Suppressor macrophage (primary cell): ENCODE measurements at regions not wholly inside any gene's neighbourhood (a gene's known extent, or its start where the extent isn't known, plus 50 kb on each side); places are given as distances from the start of the nearest gene placed in this dataset.
A peak's percentile ranks its signal among the peaks of the same experiment; 100 is the strongest.
"Not testable (repeated sequence)": the region's sequence is repeated elsewhere in the genome, so short reads cannot be mapped to it uniquely, and the experiment has no call there.

ENCODE experiments used
- DNase-seq, 4 experiments: peaks; one replicate each; pipeline ENCODE4 v3.0.0-alpha.2; 2020 to 2022

DNA sequence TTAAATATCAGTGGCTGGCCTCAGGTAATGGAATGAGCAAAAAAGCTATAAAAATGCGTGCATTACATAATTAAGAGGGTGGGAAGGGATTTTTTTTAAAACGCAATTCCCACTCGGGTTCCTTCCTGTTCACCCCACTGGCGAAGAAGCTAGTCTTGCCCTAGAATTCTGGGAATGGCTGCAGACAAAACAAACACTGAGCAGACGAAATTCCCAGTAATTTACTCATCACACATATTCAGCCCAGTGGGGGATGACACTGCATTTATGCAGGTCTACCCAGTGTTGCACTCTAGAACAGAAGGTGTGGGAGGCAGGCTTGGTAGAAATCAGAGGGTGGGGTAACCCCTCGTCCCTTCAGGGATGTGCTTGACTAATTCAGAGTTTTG is 2695.0 kb upstream of the DEFB115 start:
- no peak for DNase-seq

DNA sequence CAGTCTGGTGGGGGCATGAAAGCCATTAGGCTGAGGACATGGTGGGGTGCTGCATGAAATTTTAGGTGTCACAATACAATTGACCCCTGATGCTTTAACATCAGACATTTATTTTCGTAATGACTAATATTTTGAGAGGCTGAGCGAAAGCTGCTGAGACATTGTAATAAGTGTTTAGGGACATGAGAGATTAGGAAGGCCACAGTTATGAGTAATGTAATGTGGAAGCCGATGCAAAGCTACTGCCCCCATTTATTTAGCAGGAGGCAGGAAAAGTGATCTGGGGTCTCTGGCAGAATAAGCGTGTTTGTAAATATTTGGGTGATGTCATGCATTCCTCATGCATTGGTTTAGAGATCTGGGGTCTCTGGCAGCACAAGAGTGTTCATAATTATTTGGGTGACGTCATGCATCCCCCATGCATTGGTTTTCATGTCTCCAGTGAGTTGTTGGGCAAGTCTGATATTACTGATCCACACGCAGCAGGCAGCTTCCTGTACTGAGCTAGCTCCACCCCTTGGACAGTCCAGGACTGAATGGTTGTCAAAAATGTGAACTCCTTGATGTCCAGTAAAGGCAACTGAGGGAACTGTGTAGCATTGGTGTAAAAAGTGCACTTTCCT is 2694.5 kb upstream of the DEFB115 start:
- not testable (repeated sequence) for DNase-seq

- DNase-seq: not testable (repeated sequence)
Measured at GRCh38 chr20:28564024-28564423, 2693.4 kb upstream of the DEFB115 start.

DNA sequence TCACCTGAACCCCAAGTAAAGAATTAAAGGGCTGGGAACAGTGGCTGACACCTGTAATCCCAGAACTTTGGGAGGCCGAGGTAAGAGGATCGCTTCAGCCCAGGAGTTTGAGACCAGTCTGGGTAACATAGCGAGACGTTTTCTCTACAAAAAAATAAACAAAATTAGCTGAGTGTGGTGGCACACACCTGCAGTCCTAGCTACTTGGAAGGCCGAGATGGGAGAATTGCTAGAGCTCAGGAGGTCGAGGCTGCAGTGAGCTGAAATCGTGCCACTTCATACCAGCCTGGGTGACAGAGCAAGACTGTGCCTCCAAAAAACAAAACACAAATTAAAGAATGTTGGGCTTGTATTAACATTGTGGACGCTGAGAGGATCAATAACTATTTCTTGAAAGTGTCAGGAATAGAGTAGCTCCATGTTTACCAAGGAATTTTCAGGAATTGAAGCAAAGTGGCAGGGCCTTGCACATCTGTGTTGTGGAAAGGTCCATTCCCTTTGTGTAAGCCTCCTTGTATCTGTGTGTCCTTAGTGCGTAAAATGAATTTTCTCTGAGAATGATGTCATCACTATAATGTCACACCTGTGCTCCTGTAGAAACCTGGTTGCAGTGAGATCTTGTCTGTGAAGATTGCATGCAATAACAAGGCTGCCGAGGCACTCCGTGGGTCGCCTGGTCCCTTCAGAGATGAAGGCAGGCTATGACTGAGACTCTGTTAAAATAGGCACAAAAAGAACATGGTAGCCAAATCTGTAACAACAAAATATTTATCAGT is 2692.6 kb upstream of the DEFB115 start:
- DNase-seq: not testable (repeated sequence)

GRCh38 chr20:28575991-28576390 is 2681.5 kb upstream of the DEFB115 start:
- peak in 1 of 4 experiments; percentile 4 for DNase-seq

DNA sequence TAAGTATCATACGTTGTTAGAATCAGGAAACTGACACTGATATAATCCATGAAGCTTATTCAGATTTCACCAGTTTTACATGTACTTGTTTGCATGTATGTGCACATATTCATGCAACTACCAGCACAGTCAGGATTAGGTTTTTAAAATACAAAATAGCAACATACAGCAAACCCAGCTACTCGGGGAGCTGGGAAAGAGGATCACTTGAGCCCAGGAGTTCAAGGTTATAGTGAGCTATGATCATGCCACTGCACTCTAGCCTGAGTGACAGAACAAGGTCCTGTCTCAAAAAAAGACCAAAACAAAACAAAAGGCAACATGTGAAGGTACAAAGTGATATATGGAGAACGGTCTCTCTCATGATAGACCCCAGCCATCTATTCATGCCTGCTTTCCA is 2665.8 kb upstream of the DEFB115 start:
- not testable (repeated sequence) for DNase-seq

DNA sequence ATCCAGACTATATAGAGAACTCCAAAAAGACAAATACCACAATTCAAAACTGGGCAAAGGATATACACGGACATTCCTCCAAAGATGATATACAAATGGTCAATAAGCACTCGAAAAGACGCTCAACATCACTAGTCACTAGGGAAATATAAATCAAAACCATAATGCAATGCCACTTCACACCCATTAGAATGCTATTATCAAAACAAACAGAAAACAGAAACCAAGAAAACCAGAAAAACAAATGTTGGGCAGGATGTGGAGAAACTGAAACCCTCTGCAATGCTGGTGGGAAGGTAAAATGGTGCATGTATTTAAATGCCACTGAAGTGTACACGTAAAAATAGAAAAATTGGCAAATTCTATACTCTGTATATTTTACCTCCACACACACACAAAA is 2664.1 kb upstream of the DEFB115 start:
- DNase-seq: not testable (repeated sequence)

DNA sequence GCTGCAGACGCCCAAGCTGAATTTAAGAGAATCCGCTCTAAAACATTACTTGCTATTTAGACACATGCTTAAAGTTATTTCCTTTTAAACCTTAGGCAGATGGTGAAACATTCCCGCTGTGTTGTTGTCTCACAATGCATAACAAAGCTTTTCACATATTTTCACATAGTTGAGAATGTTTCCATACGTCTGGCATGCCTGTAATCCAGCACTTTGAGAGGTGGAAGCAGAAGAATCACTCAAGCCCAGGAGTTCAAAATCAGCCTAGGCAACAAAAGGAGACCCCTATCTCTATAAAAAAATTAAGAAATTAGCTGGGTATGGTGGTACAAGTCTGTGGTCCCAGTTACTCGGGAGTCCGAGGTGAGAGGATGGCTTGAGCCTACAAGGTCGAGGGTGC is 2663.0 kb upstream of the DEFB115 start:
- not testable (repeated sequence) for DNase-seq

GRCh38 chr20:28602006-28602402 is 2655.5 kb upstream of the DEFB115 start:
- DNase-seq: not testable (repeated sequence)

DNA sequence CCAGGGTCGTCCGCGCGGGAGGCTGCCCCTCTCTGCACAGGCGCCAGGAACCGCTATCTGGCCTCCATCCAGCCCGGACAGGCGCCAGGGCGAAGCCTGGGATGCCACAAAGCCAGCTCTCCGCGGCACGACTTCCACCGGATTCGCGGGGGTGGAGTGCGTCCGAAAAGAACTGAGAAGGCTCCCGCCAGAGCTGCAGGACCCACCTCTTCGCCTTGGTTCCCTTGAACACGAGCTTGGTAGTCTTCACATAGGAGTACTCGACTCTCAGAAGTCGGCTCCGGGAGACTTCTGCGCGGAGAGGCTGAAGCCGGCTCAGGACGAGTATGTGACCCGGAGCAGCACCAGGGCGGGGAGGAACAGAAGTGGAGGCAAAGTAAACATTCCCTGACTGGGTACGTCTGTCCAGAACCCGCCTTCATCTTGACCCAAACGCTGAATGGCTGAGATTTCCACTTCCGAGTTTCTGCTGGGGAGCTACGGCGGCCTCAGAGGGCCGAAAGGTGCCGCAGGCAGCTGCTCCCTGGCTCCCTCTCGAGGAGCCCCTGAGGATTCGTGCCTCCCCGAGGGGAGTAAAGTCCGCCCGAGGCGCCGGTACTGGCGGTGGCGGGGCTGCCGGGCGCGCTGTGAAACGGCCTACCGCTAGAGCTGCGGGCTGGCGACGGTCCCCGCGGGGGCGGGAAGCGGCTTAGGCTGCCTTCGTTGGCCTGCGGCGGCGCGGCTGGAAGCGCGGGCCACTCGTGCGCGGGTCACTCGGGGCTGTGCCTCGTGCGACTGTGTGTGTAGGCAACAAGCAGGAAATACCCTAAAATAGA is 2654.9 kb upstream of the DEFB115 start:
- DNase-seq: peak; percentile 87 to 92 (median 92)

- not testable (repeated sequence) for DNase-seq
Measured at GRCh38 chr20:28603218-28603577, 2654.3 kb upstream of the DEFB115 start.

DNA sequence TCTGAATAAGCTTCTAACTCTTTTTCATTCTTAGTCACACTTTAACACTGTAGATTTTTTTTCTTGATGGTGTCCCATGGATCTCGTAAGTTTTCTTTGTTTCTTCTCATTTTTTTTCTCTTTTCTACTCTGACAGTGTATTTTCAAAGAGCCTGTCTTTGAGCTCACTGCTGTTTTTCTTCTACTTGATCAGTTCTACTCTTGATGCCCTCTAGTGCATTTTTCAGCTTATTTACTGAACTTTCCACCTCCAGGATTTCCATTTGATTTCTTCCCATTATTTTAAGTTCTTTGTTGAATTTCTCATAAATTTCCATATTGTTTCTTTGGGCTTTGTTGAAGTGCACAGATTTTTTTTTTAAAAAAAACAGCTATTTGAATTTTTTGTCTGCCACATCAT is 2641.1 kb upstream of the DEFB115 start:
- no peak for DNase-seq

GRCh38 chr20:28619956-28620651 is 2637.4 kb upstream of the DEFB115 start:
- DNase-seq: not testable (repeated sequence)

GRCh38 chr20:28625112-28625511 is 2632.4 kb upstream of the DEFB115 start:
- not testable (repeated sequence) for DNase-seq

GRCh38 chr20:28640831-28641230 is 2616.6 kb upstream of the DEFB115 start:
- DNase-seq: not testable (repeated sequence)
